Fibroblast of peridontal ligament (primary cell): ENCODE measurements at regions not wholly inside any gene's neighbourhood (a gene's known extent, or its start where the extent isn't known, plus 50 kb on each side); places are given as distances from the start of the nearest gene placed in this dataset.

Source experiments
- DNase-seq: peaks from one replicate; pipeline ENCODE4 v3.0.0-alpha.2; 2010; ENCODE audit errors: extremely low read depth

DNA sequence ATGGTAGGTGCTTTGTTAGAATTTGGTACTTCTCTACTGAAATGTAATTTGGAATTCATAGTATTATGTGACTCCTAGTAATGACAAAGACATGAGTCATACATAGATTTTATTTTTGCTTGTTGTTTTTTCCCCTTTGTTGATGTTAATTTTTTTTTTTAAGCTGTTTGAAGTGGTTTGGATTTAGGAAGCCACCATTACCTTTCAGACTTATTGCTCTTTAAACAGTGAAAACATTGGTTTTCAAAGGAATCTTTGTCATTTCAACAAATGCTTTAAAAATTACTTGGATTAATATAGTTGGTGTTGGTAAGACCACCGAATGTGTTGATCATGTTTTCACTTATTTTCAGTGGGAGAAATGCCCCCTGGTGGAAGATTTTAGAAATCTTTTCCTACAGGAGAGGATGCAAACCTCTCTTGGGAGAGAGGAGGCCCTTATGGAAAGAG is 170.1 kb upstream of the PITX1 start:
- DNase-seq, result no peak

DNA sequence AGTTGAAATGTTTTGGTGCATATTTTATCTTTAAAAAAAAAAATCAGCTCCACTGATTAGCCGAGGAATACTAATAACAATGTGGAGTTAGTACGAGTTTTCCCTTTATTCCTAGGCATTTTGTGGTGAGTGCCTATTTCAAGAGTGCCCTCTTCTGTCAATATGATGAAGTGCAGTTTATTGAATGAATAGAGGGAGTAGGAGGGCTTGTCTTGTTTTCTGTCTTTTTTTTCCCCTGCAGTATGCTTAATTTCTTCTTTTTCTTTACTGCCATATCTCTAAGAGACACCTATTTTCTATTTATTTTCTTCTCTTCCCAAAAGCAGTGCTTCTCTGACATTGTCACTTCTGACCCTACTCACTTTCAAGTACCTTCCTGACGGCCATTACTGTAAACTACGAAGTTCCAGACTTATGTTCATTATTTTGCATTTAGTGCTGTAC is 169.6 kb upstream of the PITX1 start:
- no peak for DNase-seq

DNA sequence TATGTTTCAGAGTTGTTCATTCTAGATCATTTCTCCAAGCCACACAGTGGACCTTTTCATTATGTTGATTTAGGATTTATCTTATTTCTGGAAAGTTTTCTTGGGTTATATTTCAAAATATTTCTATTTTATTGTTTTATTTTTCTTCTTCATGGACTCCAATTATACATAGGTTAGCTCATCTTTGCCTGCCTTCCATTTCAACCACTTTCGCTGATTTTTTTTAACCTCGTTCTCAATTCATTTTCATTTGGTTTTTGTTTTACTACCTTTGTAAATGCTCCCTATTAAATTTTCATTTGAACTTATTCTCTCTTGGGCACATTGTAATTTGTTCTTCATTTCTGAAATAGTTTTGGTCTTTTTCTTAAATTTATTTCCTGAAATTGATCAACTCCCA is 169.0 kb upstream of the PITX1 start:
- no peak for DNase-seq

DNA sequence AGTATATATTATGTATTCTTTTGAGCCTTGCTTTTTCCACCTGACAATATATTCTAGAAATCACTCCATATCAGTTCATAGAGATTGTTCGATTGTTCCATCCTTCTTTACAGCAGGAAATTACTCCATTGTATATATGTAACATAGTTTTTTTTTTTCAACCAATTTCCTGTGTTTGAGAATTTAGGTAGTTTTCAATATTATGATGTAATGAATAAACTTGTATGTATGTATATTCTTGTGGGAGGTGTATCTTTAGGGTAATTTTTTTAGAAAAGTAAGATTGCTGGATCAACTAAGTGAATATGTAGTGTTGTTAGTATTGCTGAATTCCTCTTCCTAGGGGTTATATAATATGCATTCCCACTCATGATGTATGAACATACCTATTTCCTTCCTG is 165.9 kb upstream of the PITX1 start:
- no peak for DNase-seq

DNA sequence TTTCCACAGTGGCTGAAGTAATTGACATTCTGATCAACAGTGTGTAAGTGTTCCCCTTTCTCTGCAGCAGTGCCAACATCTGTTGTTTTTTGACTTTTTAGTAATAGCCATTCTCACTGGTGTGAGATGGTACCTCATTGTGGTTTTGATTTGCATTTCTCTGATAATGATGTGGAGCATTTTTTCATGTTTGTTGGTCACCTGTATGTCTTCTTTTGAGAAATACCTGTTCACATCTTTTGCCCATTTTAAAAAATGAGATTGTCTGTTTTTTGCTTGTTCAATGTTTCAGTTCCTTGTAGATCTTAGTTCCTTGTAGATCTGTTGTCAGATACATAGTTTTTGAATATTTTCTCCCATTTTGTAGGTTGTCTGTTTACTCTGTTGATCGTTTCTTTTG is 162.5 kb upstream of the PITX1 start:
- no peak for DNase-seq

DNA sequence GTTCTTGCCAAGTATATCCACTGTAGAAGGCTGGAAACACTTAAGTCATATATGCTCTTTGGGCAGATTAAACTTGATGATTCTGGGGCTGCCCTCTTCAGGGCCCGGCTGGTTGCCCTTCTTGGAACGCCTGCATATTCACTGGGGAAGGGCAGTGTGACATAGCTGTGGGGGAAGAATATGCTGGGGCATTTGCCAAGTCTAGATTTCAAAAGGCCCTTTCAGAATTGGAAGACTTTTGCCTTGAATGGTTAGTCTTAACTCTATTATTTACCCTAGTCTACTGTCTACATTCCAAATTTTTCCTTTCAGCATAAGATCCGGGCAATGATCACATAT is 161.2 kb upstream of the PITX1 start:
- DNase-seq, result peak; percentile 83

DNA sequence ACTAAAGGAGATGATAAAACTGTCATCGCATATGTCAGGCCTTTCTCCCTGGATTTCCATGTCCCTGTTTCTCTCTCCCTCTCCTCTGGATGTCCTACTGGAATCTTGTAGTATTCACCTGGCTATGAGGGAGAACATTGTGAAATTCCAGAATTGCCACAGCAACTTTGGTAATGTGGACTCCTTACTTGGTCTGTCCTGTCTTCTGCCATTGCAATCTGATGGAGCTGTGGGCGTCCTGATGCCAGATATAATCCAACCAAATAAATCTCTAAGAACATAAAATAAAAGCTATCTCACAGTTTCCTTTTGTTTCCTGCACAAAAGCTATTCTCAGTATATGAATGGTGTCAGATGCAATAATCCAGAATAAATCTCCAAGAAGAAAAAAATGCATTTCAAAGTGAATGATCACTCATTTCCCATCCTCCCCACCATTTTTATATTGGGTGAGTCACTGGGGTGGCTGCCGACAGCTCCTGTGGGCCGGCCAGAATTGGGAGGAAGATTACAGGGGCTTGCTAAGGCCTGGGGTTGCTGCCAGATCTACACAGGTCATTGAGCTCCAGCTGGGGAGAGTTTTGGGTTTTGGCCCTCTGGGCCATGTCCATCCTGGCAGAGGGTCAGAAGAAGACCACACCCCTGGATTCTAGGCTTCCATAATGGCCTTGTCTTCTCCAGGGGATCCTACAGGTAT is 160.7 kb upstream of the PITX1 start:
- DNase-seq, result peak; percentile 81

DNA sequence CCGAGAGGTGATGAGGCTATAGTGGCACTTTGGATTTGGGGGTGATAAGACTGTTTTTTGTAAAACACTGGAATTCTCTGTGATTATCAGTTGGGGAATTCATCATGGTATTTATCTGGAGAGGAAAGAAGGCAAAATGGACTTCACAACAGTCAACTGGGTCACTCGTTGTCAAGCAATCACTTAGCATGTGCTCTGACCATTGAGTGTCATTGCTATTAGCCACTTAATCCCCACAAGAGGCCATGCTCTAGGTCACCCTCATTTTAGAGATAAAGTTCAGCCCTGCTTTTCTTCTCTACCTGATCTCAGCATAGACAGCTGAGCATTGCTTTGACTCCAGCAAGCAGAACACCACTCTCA is 160.1 kb upstream of the PITX1 start:
- DNase-seq, result no peak

DNA sequence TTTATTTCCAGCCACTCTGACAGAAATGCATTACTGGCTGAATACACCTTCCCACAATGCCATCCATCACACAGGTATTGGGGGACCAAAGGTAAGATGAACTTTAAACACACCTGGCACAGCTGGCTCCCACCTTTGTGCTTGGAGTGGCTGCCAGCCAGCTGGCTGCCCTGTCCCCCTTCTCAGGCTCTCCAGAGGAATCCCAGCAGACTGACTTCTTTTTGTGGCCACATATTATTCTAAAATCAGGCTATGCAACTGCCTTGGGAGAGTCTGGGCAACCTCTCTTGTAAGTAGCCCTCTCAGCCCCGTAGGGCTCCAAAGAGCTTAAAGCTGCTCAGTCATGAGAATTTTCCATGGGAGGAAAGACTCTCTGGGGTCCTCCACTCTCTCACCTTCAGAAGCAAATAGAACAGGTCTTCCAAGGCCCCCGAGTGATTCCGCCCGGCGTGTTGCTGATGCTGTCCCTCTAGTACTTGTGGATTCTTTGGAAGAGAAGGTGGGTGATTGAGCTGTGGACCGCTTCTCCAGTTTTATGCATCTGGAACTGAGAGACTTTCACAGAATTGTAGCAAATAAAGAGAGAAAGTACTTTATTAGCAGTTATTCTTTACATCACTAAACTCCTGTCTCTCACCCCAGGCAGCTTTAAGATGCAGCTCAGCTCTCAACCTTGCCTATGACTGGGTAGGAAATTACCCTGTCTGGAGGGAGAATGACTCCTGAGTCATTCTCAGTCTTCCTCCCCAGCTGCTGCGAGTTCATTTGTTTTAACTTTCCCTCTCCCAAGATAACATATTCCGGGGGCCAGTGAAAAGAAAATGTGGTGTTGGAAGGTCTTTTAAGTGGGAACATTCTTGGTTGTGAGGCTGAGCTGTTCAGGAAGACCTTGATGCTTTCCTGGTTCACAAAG is 159.4 kb upstream of the PITX1 start:
- peak; percentile 55 for DNase-seq

DNA sequence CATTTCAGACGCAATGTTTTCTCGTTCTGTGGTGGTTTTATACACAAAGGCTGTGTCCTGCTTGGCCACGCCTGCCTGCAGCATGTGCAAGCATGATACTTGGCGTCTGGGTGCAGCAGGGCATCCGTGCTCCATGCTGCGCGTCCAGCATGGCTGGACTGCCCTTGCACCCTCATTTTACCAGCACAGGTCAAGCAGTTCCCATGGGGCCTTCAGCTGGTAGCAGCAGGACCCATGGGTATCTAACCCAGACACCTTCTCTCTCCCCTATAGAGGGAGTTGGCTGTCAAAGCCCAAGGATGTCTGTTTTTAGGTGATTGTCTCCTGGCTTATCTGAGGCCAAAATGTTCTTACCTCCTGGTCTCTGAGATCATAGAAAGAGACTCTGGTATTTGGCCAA is 158.3 kb upstream of the PITX1 start:
- DNase-seq, result no peak

DNA sequence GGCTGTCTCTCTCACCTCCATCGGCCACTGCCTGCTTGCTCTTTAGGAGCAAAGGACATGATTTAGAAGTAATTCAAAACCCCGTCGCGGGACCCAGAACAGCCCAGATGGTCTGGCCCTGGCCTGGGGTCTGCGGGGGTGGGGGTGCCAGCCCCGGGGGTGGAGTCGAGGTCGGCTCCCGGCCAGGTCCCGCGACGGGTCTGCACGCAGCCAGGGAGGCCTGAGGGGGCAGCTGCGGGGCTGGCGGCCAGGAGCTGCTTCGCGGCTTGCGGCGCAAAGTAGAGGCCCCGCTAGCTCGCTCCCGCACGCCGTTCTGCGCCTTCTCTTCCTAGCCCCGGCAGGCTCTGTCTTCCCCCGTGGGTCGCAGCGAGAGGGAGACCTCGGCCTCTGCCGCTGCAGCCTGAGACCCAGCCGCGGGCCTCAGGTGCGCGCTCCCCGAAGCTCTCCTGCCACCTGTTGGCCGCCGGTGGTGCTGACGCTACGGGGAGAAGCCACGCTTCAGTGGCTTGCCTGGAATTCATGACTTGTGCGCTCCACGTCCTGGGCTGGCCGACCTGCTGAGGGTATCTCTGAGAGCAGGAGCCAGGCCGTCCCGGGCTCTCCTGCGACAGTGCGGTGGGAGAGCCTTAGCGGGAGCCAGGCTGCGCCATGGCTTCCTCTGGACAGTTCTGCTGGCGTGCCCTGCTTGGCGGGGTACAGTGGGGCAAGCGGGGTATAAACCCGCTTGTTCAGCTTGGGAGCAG is 157.2 kb upstream of the PITX1 start:
- peak; percentile 56 for DNase-seq

DNA sequence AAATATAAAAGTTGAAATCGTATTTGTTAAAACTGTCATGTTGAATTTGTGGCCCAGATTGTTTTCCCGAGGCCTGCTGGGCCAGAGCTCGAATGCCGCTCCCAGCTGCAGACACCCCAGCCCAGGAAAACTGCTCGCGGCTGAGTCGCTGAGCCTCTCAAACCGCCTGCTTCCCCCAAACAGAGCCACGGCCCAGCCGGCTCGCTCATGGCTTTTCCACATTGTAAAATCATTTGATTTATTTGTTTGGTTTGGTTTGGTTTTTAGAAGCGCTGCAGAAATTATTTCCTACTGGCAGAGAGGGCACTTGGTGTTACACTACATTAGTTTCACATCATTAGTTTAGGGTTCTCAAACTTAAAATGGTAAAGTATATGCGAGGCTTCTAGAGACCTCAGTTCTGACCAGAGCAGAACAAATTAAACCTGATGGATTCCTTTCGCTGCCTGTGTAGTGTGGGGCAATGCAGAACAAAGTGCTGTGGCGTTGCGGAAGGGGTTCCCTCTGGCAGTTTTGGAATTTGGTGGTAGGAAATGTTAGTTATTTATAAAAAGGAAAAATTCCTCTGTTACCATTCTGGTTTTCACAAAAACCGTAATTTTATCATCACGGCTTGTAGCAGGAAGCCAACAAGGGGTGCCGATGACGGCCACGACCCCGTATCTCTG is 156.5 kb upstream of the PITX1 start:
- DNase-seq, result no peak

DNA sequence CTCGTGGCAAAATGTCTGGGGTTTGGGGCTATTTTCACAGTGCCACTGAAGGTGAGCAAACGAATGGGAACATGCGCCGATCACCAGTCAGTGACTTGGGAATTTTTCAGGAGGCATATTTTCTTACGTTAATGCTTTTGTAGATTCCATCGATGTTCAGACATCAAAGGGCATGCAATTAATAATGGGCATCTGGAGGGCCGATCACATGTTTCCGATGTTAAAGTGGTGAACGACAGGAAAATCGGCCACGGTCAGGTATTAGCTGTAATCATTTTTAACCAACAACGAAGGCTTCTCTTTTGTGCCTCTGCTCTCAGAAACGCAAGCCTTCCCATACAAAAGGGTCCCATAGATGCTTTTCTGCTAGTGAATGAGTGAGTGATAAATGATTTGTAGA is 155.0 kb upstream of the PITX1 start:
- no peak for DNase-seq

DNA sequence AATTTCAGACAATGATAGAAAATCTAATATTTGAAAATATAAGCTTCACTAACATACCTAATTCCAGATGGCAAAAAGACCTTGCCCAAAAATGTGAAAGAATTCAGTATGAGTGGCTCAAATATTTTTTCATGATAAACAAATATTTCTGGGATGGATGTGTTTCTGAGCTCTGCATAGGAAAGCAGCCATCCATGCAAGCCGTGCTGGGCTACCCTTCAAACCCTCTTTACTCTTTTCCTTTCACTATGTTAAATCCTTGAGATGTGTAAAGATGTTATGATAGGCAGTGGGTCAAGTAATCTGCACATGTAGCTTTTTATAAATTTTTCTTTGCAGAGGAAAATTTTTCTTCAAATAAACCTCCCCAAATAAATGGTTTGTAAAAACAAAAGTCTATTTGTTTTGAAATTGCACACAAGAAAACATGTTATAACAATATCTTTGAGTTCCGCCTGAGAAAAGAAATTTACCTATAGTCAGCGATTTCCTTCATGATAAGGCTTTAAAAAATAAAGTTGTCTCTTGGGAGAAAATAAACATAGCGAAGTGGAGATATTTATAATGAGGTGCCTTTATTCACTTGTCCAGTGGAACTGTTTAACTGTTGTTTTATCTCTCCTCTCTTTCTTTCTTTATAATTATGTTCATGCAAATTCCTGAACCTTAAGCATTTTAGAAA is 154.3 kb upstream of the PITX1 start:
- no peak for DNase-seq

DNA sequence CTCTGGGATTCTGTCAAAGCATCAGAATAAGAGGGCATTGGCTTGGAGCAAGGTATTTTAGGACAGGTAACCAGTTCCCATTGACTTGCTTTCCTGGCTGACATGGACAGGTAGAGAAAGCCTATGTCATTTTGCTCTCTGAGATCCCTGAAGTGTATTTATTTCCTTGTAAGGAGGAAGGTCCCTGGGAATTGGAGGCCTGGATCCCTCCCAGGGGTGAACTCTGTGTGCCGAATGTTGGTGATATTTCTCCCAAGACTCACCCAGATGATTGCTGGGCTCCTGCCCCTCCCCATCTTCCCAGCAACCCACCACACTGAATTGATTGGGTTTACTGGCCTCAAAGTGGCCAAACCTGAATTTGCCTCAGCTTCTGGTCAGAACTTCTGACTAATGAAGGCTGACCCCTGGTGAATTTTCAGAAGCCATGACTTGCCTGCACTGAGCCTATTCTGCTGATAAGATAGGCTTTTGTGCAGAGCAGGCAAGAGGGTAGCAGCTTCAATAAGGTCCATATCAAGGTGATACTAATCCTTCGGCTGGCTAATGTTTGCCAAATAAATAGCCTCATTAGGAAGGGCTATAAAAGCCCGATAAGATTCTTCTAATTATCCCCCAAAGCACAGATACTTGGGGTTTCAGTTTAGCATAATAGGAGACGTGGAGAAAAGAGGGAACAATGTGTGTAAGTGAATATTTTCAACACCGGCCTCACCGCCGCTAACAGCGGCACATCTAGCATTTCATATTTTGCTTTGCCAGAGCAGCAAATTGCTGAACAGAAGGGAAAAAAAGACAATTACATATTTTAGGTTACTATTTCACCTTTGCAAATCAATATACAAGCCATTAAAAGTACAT is 152.9 kb upstream of the PITX1 start:
- no peak for DNase-seq

DNA sequence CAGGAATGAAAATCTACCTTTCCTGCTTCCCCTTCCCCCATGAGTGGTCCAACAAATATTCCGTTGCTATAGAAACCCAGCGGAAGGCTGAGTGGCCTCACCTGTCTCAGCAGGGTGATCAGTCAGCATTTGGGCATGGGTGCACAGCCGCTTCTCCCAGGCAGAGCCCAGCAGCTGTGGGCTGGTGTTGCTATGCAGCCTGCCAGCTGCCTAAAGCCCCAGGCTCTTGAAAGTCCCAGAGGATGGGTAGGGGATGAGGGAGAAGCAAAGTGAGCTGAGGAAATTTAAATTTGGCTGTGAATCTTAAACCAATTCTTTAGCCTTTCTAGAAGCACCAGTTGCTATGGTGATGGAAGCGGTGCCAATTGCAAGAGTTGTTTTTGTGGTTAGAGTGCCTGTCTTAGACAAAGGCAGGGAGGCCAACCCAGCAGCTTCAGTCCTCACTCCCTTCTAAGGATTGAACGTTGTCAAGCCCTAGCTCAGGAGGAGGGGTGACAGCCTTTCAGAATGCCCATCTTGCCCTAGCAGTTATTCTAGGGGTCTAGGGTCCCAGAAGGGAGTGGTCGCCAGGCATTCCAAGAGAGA is 151.5 kb upstream of the PITX1 start:
- peak; percentile 91 for DNase-seq

DNA sequence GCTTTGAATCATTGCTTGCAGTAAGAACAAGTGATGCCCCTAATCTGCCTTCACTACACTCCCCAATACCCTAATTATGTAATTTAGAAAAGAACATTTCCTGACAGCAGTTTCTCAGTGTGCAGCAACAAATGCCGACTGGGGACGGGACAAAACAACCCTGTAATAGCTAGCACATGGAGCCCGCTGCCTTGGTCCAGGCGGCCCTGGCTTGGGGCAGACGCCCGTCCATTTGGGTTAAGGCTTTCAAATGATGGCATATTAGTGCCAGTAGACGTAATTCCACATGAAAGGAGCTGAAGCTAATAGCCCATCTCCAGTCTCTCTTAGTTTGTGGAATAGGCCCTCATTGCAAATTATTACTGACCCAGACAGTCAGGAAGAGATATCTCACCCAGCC is 150.6 kb upstream of the PITX1 start:
- no peak for DNase-seq

DNA sequence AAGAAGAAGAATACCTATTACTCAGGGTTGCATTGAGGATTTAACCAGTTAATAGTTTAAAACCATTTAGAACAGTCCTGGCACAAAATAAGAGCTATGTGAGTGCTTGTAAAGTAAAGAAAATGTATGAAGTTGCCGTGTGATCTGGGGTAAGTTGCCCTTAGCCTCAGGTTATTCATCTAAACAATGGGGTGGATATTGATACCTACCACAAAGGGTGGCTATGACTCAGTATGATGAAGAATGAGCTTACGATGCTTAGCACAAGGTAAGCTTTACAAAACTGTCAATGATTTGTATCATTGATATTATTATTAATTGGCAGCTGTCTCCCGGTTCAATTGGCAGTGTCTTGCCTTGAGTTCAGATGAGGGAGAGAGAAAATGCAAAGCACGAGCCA is 149.4 kb upstream of the PITX1 start:
- no peak for DNase-seq

DNA sequence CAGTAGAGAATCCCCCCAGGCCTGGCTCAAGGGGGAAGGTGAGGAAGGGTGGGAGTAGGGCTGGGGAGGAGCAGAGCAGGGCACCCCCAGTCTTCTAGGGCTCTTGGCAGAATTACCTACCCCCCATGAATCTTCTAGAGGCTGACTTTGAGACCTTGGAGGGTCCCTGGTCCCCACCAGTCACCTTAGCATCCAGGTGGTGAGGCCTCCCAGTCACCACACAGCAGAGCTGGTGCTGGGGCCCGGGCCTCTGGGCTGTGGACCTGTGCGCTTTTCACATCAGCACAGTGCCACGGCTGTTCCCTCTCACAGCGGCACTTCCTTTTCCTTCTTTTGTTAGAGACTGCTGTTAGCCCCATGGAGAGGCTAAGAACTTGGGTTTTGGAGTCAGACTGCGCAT is 148.6 kb upstream of the PITX1 start:
- no peak for DNase-seq

DNA sequence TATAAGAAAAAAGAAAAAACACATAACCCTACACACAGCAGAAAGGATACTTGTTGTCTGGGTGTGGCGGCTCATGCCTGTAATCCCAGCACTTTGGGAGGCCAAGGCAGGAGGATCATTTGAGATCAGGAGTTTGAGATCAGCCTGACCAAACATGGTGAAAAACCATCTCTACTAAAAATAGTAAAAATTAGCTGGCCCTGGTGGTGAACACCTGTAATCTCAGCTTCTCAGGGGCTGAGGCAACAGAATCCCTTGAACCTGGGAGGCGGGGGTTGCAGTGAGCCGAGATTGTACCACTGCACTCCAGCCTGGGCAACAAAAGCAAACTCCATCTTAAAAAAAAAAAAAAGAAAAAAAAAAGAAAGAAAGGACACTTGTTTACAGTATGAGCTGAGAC is 147.6 kb upstream of the PITX1 start:
- DNase-seq, result no peak
